SK-N-SH (cell line): ENCODE measurements at regions not wholly inside any gene's neighbourhood (a gene's known extent, or its start where the extent isn't known, plus 50 kb on each side); places are given as distances from the start of the nearest gene placed in this dataset.

Experiments
- CHD2 ChIP-seq: fragments of 150-350 bp; IDR thresholded peaks from 2 replicates; pipeline ENCODE4 v1.6.1; 2018; ENCODE audit warnings: low read length; ENCODE audit not compliant: partially characterized antibody
- CTCF ChIP-seq: fragments of 200-600 bp; sonication (generic); IDR thresholded peaks from 2 replicates; pipeline ENCODE4 v1.6.1; 2017; ENCODE audit warnings: antibody characterized with exemption, mild to moderate bottlenecking, moderate library complexity
- EZH2phosphoT487 ChIP-seq: fragments of 200-600 bp; sonication (generic); IDR thresholded peaks from 2 replicates; pipeline ENCODE4 v1.6.1; 2017; ENCODE audit warnings: low read depth, mixed run types, mild to moderate bottlenecking, antibody characterized with exemption, moderate library complexity, borderline replicate concordance
- USF2 ChIP-seq: fragments of 150-350 bp; IDR thresholded peaks from 2 replicates; pipeline ENCODE4 v1.6.1; 2017; ENCODE audit warnings: antibody characterized with exemption, low read length, low read depth, borderline replicate concordance
- ZBTB33 ChIP-seq: IDR thresholded peaks from 2 replicates; pipeline ENCODE4 v1.4.0; 2012; ENCODE audit warnings: low read depth, borderline replicate concordance

GRCh38 chr5:171580502-171581265 lies 161.2 kb downstream of the FGF18 start:
- TF ChIP-seq CHD2 (no peak), CTCF (no peak), ZBTB33 (no peak), EZH2phosphoT487 (no peak), USF2 (no peak)
